GM12878 (cell line): ENCODE measurements at regions not wholly inside any gene's neighbourhood (a gene's known extent, or its start where the extent isn't known, plus 50 kb on each side); places are given as distances from the start of the nearest gene placed in this dataset.

Source experiments
- ATAC-seq: fragments of 200-7000 bp; cut with Tn5 transposase; 3 replicates; pipeline ENCODE4 v1.9.1; 2020; ENCODE audit warnings: mild to moderate bottlenecking, moderate library complexity
- BruUV-seq: library from RNA; stranded (reverse); fragments of 400-500 nt; replicated peaks from 2 replicates; lab custom pipeline; 2021; lab: Mats Ljungman, UMichigan
- CTCF ChIA-PET: fragments of 300-600 bp; sonication (Branson Sonifier 250); formaldehyde crosslinking; extraction: SDS; loops from one replicate; lab custom pipeline; 2021; ENCODE audit warnings: inconsistent platforms; lab: Yijun Ruan, JAX
- POLR2A ChIA-PET: fragments of 350-600 bp; formaldehyde crosslinking; extraction: SDS; loops from one replicate; lab custom pipeline; 2021; ENCODE audit warnings: inconsistent platforms; lab: Charles Lee
- RAD21 ChIA-PET: fragments of 300-600 bp; sonication (Branson Sonifier 250); formaldehyde crosslinking; loops from one replicate; lab custom pipeline; 2023; ENCODE audit warnings: antibody characterized with exemption; ENCODE audit not compliant: unreplicated experiment; lab: Charles Lee
- SMC1A ChIA-PET: fragments of 300-600 bp; sonication (Branson Sonifier 250); formaldehyde crosslinking; loops from one replicate; lab custom pipeline; 2023; ENCODE audit not compliant: unreplicated experiment, uncharacterized antibody; lab: Charles Lee
- DNase-seq: peaks from one replicate; pipeline ENCODE4 v3.0.0-alpha.2; 2011; ENCODE audit warnings: low read depth, low spot score
- FAIRE-seq: peaks from 3 replicates; lab custom pipeline; 2011; peaks lifted over from hg19 to GRCh38; lab: Jason Lieb, UNC
- H2AFZ ChIP-seq: 2 replicates; pipeline ENCODE4 v1.6.0; 2011; ENCODE audit warnings: low read depth, low read length, control low read depth; ENCODE audit not compliant: control insufficient read depth
- H3K27ac ChIP-seq: 2 replicates; pipeline ENCODE4 v1.5.1; 2011; ENCODE audit warnings: control low read depth; ENCODE audit not compliant: control insufficient read depth, insufficient read depth
- H3K27me3 ChIP-seq, 2 experiments: replicated peaks in 1 of 2; 2 replicates each; pipeline versions ENCODE4 v1.6.0 to v1.6.1; 2011; ENCODE audit warnings: low read length in 1 of 2; ENCODE audit not compliant: control insufficient read depth in 2 of 2, insufficient read depth in 2 of 2
- H3K36me3 ChIP-seq, 2 experiments: 2 replicates each; pipeline ENCODE4 v1.5.1; 2011; ENCODE audit warnings: low read length in 1 of 2; ENCODE audit not compliant: control insufficient read depth in 2 of 2, insufficient read depth in 2 of 2
- H3K4me1 ChIP-seq: 2 replicates; pipeline ENCODE4 v1.6.1; 2011; ENCODE audit warnings: mild to moderate bottlenecking, low read length, moderate library complexity, mixed read lengths; ENCODE audit not compliant: control insufficient read depth, insufficient read depth
- H3K4me2 ChIP-seq: 2 replicates; pipeline ENCODE4 v1.6.0; 2011; ENCODE audit warnings: control low read depth; ENCODE audit not compliant: control insufficient read depth, insufficient read depth
- H3K4me3 ChIP-seq: fragments of 200-600 bp; sonication (generic); 2 replicates; pipeline ENCODE4 v1.5.1; 2016
- H3K79me2 ChIP-seq: 2 replicates; pipeline ENCODE4 v1.6.0; 2011; ENCODE audit warnings: low read length; ENCODE audit not compliant: control insufficient read depth, insufficient read depth
- H3K9ac ChIP-seq: 2 replicates; pipeline ENCODE4 v1.8.0; 2011; ENCODE audit warnings: low read length, control low read depth, mixed read lengths; ENCODE audit not compliant: control insufficient read depth, insufficient read depth
- H3K9me3 ChIP-seq: replicated peaks from 3 replicates; pipeline ENCODE4 v1.5.1; 2011; ENCODE audit warnings: mild to moderate bottlenecking, low read length; ENCODE audit not compliant: control insufficient read depth, insufficient read depth
- H4K20me1 ChIP-seq: 2 replicates; pipeline ENCODE4 v1.6.0; 2011; ENCODE audit not compliant: control insufficient read depth, insufficient read depth
- EP300 ChIP-seq, 2 experiments: fragments of 150-350 bp in 1 of 2; IDR thresholded peaks; 2 replicates each; pipeline ENCODE4 v1.6.1; 2011 to 2012; ENCODE audit warnings: low read depth in 2 of 2, low read length in 2 of 2, borderline replicate concordance in 1 of 2, improper control_type of control experiment in 1 of 2, inconsistent platforms in 1 of 2; ENCODE audit not compliant: control insufficient read depth in 1 of 2
- FOS ChIP-seq: IDR thresholded peaks from 3 replicates; pipeline ENCODE4 v1.6.1; 2011; ENCODE audit warnings: borderline replicate concordance; ENCODE audit not compliant: insufficient read length; ENCODE audit errors: extremely low read depth
- HDGF ChIP-seq: fragments of 450-650 bp; IDR thresholded peaks from 2 replicates; pipeline ENCODE4 v1.6.1; 2016; ENCODE audit warnings: antibody characterized with exemption
- SMAD1 ChIP-seq: fragments of 450-650 bp; IDR thresholded peaks from 2 replicates; pipeline ENCODE4 v1.6.1; 2018; ENCODE audit warnings: mild to moderate bottlenecking, low read depth; ENCODE audit not compliant: partially characterized antibody
- SPI1 ChIP-seq: IDR thresholded peaks from 2 replicates; pipeline ENCODE4 v1.6.1; 2011; ENCODE audit warnings: low read depth, mild to moderate bottlenecking, low read length, moderate library complexity, borderline replicate concordance; ENCODE audit not compliant: insufficient read depth
- WGBS: methylation state at CpG from one replicate; pipeline ENCODE4 v1.1.6; 2016; ENCODE audit warnings: low lambda C conversion rate; ENCODE audit not compliant: insufficient replicate concordance, insufficient coverage; ENCODE audit errors: missing lambda C conversion rate; 5-methylcytosine and 5-hydroxymethylcytosine counted together
- in situ Hi-C: fragments of 300-500 bp; cut with MboI; formaldehyde crosslinking; loops from 9 replicates; pipeline ENCODE4 v1.14.3; 2018; ENCODE audit warnings: mixed read lengths
- intact Hi-C: fragments of 100-400 bp; cut with micrococcal nuclease; formaldehyde crosslinking; loops from one replicate; pipeline ENCODE4 v1.14.2; 2022; ENCODE audit not compliant: unreplicated experiment
- TF ChIP-seq, protein P1 (sequence below): fragments of 450-650 bp; formaldehyde crosslinking; IDR thresholded peaks from 2 replicates; pipeline ENCODE4 v1.5.0; 2022; ENCODE audit warnings: mild to moderate bottlenecking, missing genetic modification characterization
- TF ChIP-seq, protein P2 (sequence below): fragments of 150-350 bp; IDR thresholded peaks from 2 replicates; pipeline ENCODE4 v1.6.1; 2014; ENCODE audit warnings: mild to moderate bottlenecking, low read depth, low read length

DNA sequence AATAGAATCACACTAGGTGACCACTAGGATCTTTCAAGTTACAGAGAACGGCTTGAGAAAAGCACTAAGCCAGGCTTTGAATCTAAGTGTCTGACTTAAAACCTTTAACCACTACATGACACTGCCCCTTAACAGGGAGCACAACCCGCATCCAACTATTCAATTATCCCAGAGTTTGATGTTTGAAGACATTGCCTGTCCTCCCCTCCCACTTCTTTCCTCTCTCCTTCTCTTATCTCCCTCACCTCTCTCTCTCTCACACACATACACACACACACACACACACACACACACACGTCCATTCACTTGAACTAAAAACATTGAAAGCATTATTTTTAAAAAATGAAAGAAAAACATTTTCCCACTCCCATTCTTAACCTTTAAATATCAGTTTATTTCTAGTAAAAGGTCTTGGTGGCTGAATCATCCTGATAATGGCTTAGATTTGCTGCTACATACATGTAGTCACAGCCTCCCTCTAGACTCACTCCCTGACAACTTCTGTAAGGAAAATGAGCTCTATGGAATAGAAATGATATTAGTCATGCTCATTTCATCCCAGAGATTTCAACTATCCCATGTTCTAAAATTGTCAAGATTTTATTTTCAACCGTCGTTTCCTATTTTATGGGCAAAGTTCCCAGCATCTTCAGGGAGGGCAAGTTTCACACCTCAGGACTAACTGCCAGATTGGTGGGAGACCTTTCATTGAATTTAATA, 53.5 kb upstream of the RAP1B start (continued):
- TF ChIP-seq, protein P1, sequence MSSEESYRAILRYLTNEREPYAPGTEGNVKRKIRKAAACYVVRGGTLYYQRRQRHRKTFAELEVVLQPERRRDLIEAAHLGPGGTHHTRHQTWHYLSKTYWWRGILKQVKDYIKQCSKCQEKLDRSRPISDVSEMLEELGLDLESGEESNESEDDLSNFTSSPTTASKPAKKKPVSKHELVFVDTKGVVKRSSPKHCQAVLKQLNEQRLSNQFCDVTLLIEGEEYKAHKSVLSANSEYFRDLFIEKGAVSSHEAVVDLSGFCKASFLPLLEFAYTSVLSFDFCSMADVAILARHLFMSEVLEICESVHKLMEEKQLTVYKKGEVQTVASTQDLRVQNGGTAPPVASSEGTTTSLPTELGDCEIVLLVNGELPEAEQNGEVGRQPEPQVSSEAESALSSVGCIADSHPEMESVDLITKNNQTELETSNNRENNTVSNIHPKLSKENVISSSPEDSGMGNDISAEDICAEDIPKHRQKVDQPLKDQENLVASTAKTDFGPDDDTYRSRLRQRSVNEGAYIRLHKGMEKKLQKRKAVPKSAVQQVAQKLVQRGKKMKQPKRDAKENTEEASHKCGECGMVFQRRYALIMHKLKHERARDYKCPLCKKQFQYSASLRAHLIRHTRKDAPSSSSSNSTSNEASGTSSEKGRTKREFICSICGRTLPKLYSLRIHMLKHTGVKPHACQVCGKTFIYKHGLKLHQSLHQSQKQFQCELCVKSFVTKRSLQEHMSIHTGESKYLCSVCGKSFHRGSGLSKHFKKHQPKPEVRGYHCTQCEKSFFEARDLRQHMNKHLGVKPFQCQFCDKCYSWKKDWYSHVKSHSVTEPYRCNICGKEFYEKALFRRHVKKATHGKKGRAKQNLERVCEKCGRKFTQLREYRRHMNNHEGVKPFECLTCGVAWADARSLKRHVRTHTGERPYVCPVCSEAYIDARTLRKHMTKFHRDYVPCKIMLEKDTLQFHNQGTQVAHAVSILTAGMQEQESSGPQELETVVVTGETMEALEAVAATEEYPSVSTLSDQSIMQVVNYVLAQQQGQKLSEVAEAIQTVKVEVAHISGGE (CRISPR knock-in tag): no peak
- TF ChIP-seq, protein P2, sequence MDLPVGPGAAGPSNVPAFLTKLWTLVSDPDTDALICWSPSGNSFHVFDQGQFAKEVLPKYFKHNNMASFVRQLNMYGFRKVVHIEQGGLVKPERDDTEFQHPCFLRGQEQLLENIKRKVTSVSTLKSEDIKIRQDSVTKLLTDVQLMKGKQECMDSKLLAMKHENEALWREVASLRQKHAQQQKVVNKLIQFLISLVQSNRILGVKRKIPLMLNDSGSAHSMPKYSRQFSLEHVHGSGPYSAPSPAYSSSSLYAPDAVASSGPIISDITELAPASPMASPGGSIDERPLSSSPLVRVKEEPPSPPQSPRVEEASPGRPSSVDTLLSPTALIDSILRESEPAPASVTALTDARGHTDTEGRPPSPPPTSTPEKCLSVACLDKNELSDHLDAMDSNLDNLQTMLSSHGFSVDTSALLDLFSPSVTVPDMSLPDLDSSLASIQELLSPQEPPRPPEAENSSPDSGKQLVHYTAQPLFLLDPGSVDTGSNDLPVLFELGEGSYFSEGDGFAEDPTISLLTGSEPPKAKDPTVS: no peak
- TF ChIP-seq EP300 (IDR thresholded peaks at IDR 0.05; ENCODE audit: borderline replicate concordance in 1 of 2, control insufficient read depth in 1 of 2, low read depth in 2 of 2, low read length in 2 of 2): no peak
- TF ChIP-seq SMAD1: no peak
- no peak for TF ChIP-seq HDGF

DNA sequence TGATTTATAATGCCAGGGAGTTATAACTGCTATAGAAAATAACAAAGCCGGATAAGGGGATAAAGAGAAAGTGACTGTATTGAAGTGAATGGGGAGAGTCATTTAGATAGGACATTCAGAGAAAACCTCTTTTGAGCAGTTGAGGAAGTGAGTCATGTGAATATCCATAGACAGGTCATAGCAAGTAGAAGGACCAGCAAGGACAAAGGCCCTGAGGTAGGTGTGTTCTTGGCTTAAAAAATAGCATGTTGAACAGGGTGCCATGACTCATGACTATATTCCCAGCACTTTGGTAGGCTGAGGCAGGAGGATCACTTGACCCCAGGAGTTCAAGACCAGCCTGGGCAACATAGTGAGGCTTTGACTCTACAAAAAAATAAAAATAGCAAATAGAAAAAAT, 51.5 kb upstream of the RAP1B start:
- in situ Hi-C loops: no loop called here
- H3K4me2 ChIP-seq: no peak overlapping the region
- H3K36me3 ChIP-seq: no peaks in the 10 kb centered on the region
- no peak overlapping the region for H3K4me3 ChIP-seq
- ChIA-PET CTCF (no interaction called here), SMC1A (interaction anchor here (1.1 to 1.6 kb wide), 5 partner anchors 14 to 144 kb away, joined by 3 to 5 read pairs (median 4); no protein-coding TSS in a partner anchor), RAD21 (interaction anchor here (0.7 kb wide), 1 partner anchor 51 kb away, joined by 3 read pairs; no protein-coding TSS in a partner anchor), POLR2A (interaction anchor here (0.5 kb wide), 1 partner anchor 58 kb away, joined by 3 read pairs; no protein-coding TSS in a partner anchor)
- H2AFZ ChIP-seq: no peak overlapping the region
- no peak overlapping the region for H3K9ac ChIP-seq
- no peaks in the 10 kb centered on the region for H3K9me3 ChIP-seq
- FAIRE-seq (no peak), DNase-seq (no peak), ATAC-seq (peak; percentile 79)
- H3K27ac ChIP-seq: no peak overlapping the region
- peak; percentile 4; the same call in 1 of the 2 replicates for TF ChIP-seq SPI1
- no peak for TF ChIP-seq FOS
- BruUV-seq: no TSS peak
- H3K27me3 ChIP-seq: no peaks in the 10 kb centered on the region
- intact Hi-C loops: no loop called here
- 0% methylated on average over 1 of the region's 1 CpG for WGBS
- H4K20me1 ChIP-seq: no peaks in the 10 kb centered on the region
- H3K79me2 ChIP-seq: no peaks in the 10 kb centered on the region
- H3K4me1 ChIP-seq: peaks cover 3% of the 10 kb centered on the region; the same call in 1 of the 2 replicates
